Psoas muscle (tissue), 7 donors: ENCODE measurements at regions not wholly inside any gene's neighbourhood (a gene's known extent, or its start where the extent isn't known, plus 50 kb on each side); places are given as distances from the start of the nearest gene placed in this dataset.

Experiments
- ATAC-seq, 4 donors: fragments of 200-7000 bp; cut with Tn5 transposase; one replicate each; pipeline ENCODE4 v1.9.1; 2020; ENCODE audit warnings: moderate library complexity in 3 of 4, mild to moderate bottlenecking in 2 of 4
- DNase-seq, 2 donors: peaks; one replicate each; pipeline ENCODE4 v3.0.0-alpha.2; 2020
- H3K27ac ChIP-seq: fragments of 200-600 bp; one replicate; pipeline ENCODE4 v1.8.0; 2022
- H3K27me3 ChIP-seq, 3 donors: fragments of 200-600 bp in 1 of 3; one replicate each; pipeline versions ENCODE4 v1.6.1 to v1.8.0; 2013 to 2022; ENCODE audit warnings: low read length in 2 of 3, mild to moderate bottlenecking in 2 of 3, moderate library complexity in 1 of 3; ENCODE audit not compliant: insufficient read depth in 3 of 3
- H3K36me3 ChIP-seq, 2 donors: fragments of 200-600 bp in 1 of 2; one replicate each; pipeline versions ENCODE4 v1.6.1 to v1.8.0; 2013 to 2022; ENCODE audit warnings: low read depth in 1 of 2, mild to moderate bottlenecking in 1 of 2, moderate library complexity in 1 of 2; ENCODE audit not compliant: insufficient read depth in 1 of 2
- H3K4me1 ChIP-seq: fragments of 200-600 bp; one replicate; pipeline ENCODE4 v1.8.0; 2022
- H3K4me3 ChIP-seq: fragments of 200-600 bp; one replicate; pipeline ENCODE4 v1.8.0; 2022; ENCODE audit warnings: mild to moderate bottlenecking
- H3K9me3 ChIP-seq: fragments of 200-600 bp; one replicate; pipeline ENCODE4 v1.8.0; 2022
- WGBS, 3 donors: extraction: QIAGEN DNeasy Blood & Tissue Kit; methylation state at CpG; one replicate each; pipeline versions ENCODE4 v1.1.6 to v1.1.7; 2013; 5-methylcytosine and 5-hydroxymethylcytosine counted together
- intact Hi-C, 2 donors: fragments of 100-400 bp; cut with DNase I; formaldehyde crosslinking; loops; one replicate each; pipeline versions ENCODE4 v1.11.0 to v1.14.2; 2022
- TF ChIP-seq, protein P1 (sequence below): fragments of 200-600 bp; IDR thresholded peaks from one replicate; pipeline ENCODE4 v1.8.0; 2022; ENCODE audit warnings: antibody characterized with exemption
- donor health status: healthy with polysubstance abuse.
- donor health status: DM: no; HTN: no; CAD: no; lungs with moderate emphysema.
- donor health status: Bipolar disorder and iron deficiency.
- donor health status: healthy.
- donor health status: DM: yes; HTN: yes; CAD: no.
- donor health status: DM: no; HTN: no; CAD: no.
- donor health status: DM: yes; HTN: yes; CAD: no.

DNA sequence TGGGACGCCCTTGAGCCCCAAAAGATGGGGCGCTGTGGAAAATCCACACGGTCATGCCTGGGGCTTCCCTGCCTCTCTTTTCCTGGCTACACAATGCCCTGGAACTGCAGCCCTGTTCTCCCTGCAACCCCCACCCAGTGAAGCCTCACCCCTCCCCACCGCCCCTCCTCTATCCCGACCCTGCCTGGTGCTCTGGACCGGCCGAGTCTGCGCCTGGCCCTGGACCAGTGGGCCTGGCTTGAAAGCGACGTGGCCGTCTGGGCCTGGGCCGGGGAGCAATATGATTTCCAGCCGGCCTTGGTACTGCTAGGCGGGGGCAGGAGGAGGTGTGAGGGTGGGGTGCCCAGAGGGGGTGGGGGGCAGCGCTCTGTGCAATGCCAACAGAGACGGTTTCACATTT, 71.0 kb upstream of the RNU6ATAC start:
- TF ChIP-seq, protein P1, sequence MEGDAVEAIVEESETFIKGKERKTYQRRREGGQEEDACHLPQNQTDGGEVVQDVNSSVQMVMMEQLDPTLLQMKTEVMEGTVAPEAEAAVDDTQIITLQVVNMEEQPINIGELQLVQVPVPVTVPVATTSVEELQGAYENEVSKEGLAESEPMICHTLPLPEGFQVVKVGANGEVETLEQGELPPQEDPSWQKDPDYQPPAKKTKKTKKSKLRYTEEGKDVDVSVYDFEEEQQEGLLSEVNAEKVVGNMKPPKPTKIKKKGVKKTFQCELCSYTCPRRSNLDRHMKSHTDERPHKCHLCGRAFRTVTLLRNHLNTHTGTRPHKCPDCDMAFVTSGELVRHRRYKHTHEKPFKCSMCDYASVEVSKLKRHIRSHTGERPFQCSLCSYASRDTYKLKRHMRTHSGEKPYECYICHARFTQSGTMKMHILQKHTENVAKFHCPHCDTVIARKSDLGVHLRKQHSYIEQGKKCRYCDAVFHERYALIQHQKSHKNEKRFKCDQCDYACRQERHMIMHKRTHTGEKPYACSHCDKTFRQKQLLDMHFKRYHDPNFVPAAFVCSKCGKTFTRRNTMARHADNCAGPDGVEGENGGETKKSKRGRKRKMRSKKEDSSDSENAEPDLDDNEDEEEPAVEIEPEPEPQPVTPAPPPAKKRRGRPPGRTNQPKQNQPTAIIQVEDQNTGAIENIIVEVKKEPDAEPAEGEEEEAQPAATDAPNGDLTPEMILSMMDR = no peak
- no peak overlapping the region for H3K27ac ChIP-seq
- no peaks in the 10 kb centered on the region for H3K36me3 ChIP-seq
- intact Hi-C loops = no loop called here
- ATAC-seq = no peak
- no peak for DNase-seq
- peaks cover 15% of the 10 kb centered on the region for H3K4me1 ChIP-seq
- H3K4me3 ChIP-seq = no peak overlapping the region
- 67 to 74% (median 70%) methylated on average over 16 of the region's 16 CpGs for WGBS, 3 donors
- no peaks in the 10 kb centered on the region for H3K27me3 ChIP-seq
- H3K9me3 ChIP-seq = no peaks in the 10 kb centered on the region

DNA sequence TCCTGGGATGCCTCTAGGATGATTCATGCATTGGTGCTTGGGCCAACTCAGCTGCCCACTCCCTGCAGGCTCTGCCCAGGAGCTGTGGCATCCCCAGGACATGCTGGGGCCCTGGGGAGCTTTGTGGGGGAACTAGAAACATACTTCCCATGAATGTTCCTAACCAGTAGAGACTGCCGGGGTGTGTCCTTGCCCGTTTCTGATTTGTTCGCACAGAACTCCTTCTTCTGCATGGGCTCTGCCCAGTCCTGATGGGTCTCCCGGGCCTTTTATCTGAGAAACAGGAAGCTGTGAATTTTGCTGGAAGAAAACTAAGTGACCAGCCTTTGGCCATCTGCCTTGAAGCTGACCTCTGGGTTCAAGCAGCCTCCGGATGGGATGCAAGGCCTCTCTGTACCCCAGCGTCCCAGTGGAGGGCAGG, 71.6 kb upstream of the RNU6ATAC start:
- WGBS, 3 donors = 39 to 53% (median 46%) methylated on average over 6 of the region's 6 CpGs
- ATAC-seq = no peak
- intact Hi-C loops = no loop called here
- Histone ChIP-seq H3K27ac (no peak overlapping the region), H3K4me1 (peaks cover 9% of the 10 kb centered on the region), H3K27me3 (no peaks in the 10 kb centered on the region), H3K9me3 (no peaks in the 10 kb centered on the region), H3K4me3 (no peak overlapping the region), H3K36me3 (no peaks in the 10 kb centered on the region)
- TF ChIP-seq, protein P1 = no peak
- DNase-seq = peak in 1 of 2 donors; percentile 54

DNA sequence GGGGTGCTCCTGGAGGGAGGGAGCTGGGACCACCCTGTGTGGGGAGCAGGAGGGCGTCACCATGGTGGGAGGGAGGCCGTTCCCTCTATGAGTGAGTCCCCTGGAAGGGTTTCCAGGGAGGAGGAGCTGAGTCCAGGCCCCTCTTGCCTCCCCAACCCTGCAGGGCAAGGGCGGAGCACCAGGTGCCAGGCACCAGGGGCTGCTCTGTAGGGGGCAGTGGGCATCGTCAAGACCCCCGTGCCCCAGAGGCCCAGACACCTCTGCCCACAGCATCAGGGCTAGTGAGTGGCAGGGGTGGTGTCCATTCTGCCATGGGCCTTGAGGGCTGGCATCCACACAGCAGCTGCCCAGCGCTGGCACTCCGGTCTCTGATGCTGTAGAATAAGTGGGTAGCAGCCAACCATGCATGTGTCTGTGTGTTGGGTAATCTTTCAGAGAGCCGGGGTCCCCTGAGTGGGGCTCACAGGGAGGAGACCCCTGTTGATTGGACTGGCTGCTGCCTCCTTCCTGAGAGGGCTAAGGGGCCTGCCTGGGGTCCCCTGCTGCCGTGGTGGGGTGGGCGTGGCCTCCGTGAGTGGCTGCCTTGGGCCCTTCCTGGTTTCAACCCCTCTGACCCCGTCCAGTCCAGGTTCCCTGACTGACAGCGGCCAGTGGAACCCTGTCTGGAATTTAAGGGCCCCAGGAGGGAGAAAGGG, 72.7 kb upstream of the RNU6ATAC start:
- TF ChIP-seq, protein P1 = no peak
- no peak for ATAC-seq
- Histone ChIP-seq H3K4me3 (no peak overlapping the region), H3K4me1 (no peaks in the 10 kb centered on the region), H3K36me3 (no peaks in the 10 kb centered on the region), H3K27ac (no peak overlapping the region), H3K9me3 (no peaks in the 10 kb centered on the region), H3K27me3 (no peaks in the 10 kb centered on the region)
- 69 to 71% (median 70%) methylated on average over 12 to 13 of the region's 13 CpGs for WGBS, 3 donors
- DNase-seq = no peak
- intact Hi-C loops = no loop called here

DNA sequence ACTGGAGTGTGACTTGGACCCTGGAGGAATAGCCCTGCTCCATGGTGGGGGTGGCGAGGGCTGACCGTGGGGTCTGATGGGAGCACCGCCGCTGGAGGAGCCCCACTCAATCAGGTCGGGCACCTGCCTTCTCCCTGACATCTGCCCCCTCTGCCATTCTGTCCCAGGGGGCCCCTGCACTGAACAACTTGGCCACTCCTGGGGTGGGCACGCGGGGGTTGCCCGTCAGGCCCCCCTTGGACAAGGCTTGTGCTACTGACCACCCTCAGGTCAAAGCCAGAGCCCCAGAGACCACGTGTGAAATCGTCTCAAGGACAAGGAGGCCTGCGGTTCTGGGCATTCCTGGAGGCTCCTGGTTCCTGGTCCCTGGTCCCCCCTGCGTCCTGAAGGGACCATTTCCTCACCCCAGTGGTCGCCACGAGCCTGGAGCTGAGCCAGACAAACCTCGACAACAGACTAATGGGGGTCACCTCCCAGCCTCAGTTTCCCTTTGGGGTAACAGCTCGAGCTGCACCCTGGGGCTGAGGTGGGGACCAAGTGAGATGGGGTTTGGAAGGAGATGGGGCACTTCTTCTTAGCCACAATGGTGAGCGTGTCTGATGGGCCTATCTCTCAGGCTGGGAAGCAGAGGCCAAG, 73.4 kb upstream of the RNU6ATAC start:
- Histone ChIP-seq H3K27me3 (no peaks in the 10 kb centered on the region), H3K27ac (no peak overlapping the region), H3K4me3 (no peak overlapping the region), H3K9me3 (no peaks in the 10 kb centered on the region), H3K4me1 (no peaks in the 10 kb centered on the region), H3K36me3 (no peaks in the 10 kb centered on the region)
- intact Hi-C loops = no loop called here
- ATAC-seq = no peak
- 86 to 90% (median 87%) methylated on average over 16 to 17 of the region's 17 CpGs for WGBS, 3 donors
- DNase-seq = no peak
- TF ChIP-seq, protein P1 = no peak
